ENCODE measurements at regions not wholly inside any gene's neighbourhood (a gene's known extent, or its start where the extent isn't known, plus 50 kb on each side); places are given as distances from the start of the nearest gene placed in this dataset.
"Not testable (repeated sequence)": the region's sequence is repeated elsewhere in the genome, so short reads cannot be mapped to it uniquely, and the experiment has no call there.

GRCh38 chr3:155995525-155996370 is 124.6 kb upstream of the KCNAB1 start:
- no peak for DNase-seq (ENCODE audit: low read depth in 2 of 2)

DNA sequence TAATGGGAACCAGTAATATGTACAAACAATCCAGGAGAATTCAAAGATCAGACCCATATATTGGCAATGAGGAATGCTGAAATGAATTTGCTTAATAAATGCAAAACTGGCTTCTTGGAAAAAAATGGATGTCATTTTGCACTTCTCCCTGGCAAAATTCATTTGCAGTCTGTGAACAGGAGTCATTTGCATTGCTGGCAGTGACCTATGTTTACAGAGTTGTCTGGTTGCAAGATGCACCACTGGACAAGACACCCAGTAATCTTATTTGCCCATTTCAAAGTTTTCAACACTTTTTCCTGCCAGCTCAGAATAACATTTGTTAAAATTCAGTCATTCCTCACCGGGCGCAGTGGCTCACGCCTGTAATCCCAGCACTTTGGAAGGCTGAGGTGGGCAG is 123.5 kb upstream of the KCNAB1 start:
- DNase-seq (ENCODE audit: low read depth in 2 of 2): no peak

DNA sequence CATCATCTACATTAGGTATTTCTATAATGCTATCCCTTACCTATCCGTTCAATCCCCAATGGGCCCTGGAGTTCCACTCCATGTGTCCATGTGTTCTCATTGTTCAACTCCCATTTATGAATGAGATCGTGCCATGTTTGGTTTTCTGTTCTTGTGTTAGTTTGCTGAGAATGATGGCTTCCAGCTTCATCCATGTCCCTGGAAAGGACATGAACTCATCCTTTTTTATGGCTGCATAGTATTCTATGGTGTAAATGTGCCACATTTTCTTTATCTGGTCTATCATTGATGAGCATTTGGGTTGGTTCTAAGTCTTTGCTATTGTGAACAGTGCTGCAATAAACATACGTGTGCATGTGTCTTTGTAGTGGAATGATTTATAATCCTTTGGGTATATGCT is 122.2 kb upstream of the KCNAB1 start:
- not testable (repeated sequence) for DNase-seq (ENCODE audit: low read depth in 2 of 2)

- DNase-seq (ENCODE audit: low read depth in 2 of 2): no peak
Observed at GRCh38 chr3:156005736-156006135, 114.6 kb upstream of the KCNAB1 start.

GRCh38 chr3:156010829-156011228 is 109.5 kb upstream of the KCNAB1 start:
- no peak for DNase-seq (ENCODE audit: low read depth in 2 of 2)

DNA sequence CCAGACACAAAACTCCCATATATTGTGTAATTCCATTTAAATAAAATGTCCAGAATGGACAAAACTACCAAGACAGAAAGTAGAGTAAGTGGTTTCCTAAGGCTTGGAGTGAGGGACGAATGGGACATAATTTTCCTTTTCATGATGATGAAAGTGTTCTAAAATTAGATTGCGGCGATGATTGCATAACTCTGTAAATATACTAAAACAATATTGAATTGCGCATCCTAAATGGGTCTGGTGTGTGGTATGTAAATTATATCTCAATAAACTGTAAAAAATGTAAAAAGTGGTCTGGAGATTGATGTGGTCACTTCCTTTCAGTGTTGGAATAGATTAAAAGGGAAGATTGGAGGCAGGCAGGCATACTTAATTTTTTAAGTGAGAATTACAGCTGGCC is 105.9 kb upstream of the KCNAB1 start:
- DNase-seq (ENCODE audit: low read depth in 2 of 2): no peak

DNA sequence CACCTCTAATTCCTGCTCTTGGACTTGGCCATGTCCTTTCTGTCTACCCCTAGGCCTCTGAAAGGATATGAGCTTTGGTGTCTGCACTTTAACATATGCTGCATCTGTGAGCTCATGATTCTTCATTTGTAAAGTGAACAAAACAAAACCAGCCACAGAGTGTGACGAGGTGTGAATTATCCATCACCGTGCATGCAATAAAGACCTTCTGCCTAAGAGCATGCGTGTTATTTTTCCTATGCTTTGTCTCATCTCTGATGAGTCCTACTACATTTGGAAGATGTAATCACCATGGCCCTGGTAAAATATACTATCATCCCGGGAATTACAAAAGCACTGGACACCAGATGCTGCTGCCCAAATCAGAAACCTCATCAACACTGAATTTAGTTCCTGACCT is 103.5 kb upstream of the KCNAB1 start:
- DNase-seq (ENCODE audit: low read depth in 2 of 2): no peak

- no peak for DNase-seq (ENCODE audit: low read depth in 2 of 2)
Observed at GRCh38 chr3:156017352-156018030, 102.9 kb upstream of the KCNAB1 start.

DNA sequence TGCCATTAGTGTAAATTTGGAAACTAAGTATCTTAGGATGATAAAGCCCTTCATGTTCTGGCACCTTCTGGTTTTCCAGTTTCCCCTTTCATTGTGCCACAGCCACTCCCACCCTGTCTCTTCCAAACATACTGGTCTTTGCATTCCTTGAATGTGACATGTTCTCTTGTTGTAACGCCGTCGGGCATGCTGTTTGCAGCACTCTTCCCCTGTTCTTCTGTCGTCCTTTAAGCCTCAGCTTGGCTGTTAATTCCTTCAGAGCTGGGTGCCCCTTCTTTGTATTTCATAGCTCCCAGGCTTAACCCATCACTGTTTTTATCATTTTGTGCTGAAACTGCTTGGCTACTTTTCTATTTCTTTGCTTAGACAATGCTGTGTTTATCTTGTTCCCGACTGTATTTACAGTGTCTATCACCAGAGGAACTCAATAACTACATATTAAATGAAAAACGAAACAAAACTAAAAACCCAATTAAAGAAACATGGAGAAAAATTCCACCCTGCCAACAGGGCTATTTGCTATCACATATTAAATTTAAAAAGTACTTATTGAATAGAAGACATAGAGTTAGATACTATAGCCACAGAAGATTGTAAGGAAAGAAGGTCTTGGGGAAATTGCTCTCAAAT is 95.4 kb upstream of the KCNAB1 start:
- no peak for DNase-seq (ENCODE audit: low read depth in 2 of 2)

- no peak for DNase-seq (ENCODE audit: low read depth in 2 of 2)
Observed at GRCh38 chr3:156029208-156029607, 91.2 kb upstream of the KCNAB1 start.

- DNase-seq (ENCODE audit: low read depth in 2 of 2): no peak
Observed at GRCh38 chr3:156030723-156031122, 89.7 kb upstream of the KCNAB1 start.

DNA sequence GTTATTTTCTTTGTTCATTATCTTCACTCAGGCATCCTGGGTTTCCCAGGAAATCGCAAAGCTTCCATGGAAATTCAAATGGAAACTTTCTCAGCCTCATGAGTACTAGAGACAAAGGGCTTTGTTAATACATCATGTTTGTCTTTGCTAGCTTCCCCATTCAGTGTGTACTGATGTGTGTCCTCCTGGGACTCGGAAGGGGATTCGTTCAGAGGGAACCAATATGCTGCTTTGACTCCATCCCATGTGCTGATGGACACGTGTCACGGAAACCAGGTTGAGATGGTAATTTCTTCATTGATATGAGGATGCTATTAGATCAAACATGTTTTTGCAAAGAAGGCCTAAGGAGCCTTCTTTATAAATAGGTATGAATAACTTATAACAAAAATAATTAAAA is 87.0 kb upstream of the KCNAB1 start:
- DNase-seq (ENCODE audit: low read depth in 2 of 2): no peak

DNA sequence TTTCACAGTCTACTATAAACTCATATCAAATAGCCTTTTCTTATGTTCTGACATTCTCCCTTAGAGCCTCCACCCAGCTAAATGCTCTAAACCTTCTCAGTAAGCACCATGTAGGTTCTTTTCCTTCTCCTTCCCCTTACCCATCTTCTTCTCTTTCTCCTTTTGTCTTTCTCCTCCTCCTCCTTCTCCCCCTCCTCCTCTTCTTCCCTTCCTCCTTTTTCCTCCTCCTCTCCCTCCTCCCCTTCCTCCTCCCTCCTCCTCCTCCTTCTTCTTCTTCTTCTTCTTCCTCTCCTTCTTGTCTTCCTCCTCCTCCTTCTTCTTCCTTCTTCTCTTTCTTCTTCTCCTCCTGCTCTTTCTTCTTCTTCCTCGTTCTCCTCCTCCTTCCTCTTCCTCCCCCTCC is 85.2 kb upstream of the KCNAB1 start:
- no peak for DNase-seq (ENCODE audit: low read depth in 2 of 2)

DNA sequence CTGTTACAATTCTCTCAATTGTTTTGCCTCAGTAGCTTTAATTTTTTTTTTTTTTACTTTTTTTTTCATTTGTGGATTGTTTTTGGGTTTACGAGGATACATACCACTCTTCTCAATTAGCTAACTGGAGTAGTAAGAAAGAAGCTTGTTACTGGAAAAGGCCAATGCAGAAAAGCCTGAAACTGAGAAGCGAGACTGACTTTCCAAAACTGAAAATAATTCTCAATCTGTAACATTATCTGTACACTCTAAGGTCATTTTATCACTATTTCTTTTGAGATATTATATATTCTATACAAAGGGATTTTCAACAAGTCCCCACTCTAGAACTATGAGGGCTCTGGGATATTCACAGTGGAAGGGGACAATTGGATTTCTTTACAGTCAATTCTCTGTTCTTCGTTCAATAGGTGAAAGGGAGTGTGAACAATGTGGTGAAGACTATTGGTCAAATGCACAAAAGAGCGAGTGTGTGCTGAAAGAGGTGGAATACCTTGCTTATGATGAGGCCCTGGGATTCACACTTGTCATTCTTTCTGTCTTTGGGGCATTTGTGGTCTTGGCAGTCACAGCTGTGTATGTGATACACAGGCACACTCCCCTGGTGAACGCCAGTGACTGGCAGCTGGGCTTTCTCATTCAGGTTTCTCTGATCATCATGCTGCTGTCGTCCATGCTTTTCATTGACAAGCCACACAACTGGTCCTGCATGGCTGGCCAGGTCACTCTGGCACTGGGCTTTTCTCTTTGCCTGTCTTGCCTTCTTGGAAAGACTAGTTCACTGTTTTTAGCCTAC is 83.9 kb upstream of the KCNAB1 start:
- DNase-seq (ENCODE audit: low read depth in 2 of 2): no peak

DNA sequence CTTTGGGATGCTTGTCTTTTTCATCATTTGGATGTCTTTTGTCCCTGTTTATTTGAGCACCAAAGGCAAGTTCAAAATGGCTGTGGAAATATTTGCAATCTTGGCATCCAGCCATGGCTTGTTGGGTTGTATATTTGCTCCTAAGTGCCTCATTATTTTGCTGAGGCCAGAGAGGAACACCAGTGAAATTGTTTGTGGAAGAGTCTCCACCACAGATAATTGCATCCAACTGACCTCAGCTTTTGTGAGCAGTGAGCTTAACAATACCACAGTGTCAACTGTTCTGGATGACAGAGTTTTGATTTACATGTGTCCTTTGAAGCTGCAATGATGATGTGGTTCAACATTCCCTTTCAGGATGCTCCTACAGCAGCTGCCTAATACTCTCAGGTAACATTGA is 83.0 kb upstream of the KCNAB1 start:
- DNase-seq (ENCODE audit: low read depth in 2 of 2): no peak

DNA sequence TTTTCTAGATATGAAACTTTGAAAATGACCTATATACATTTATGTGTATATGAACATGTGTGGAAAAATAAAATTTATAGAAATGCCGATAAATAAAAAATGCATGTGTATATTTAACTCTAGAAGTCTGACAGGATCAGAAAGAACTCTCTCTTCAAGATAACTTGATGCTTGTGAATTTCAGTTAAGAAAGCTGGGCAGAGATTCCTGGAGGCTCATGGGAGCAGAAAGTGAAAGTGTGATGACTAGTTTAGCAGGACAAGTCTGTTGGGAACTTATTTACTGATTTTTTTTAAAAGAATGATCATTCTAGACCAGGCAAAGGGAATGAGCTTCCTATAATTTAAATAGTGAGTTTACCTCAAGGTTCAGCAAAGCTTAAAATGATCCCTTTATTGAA is 81.5 kb upstream of the KCNAB1 start:
- DNase-seq (ENCODE audit: low read depth in 2 of 2): no peak

DNA sequence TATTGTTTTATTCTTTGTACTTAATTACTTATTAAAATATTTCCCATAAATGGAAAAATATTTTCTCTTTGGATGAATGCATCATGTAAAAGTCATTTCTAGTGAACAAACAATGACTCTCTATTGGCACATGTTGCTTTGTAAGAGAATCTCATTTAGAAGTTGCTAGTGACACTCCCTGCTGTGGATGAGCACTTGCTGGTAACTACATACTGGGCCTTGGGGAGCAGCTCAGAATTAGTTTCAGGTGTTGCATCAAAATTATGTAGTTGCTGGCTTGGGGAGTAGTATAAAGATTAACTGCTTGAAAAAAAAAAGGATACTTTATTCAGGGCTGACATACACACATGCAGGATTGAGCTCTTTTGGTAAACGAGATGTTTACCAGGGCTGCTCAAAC is 80.3 kb upstream of the KCNAB1 start:
- no peak for DNase-seq (ENCODE audit: low read depth in 2 of 2)

- not testable (repeated sequence) for DNase-seq (ENCODE audit: low read depth in 2 of 2)
Observed at GRCh38 chr3:156041216-156041841, 79.0 kb upstream of the KCNAB1 start.

DNA sequence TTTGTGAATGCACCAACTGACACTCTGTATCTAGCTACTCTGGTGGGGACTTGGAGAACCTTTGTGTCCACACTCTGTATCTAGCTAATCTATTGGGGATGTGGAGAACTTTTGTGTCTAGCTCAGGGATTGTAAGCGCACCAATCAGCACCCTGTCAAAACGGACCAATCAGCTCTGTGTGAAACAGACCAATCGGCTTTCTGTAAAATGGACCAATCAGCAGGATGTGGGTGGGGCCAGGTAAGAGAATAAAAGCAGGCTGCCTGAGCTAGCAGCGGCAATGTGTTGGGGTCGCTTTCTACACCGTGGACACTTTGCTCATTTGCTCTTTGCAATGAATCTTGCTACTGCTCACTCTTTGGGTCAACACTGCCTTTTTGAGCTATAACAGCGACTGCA is 78.5 kb upstream of the KCNAB1 start:
- DNase-seq (ENCODE audit: low read depth in 2 of 2): not testable (repeated sequence)

- DNase-seq (ENCODE audit: low read depth in 2 of 2): peak; percentile 19 to 56
Observed at GRCh38 chr3:156043832-156044633, 76.3 kb upstream of the KCNAB1 start.

- DNase-seq (ENCODE audit: low read depth in 2 of 2): no peak
Observed at GRCh38 chr3:156044634-156044975, 75.8 kb upstream of the KCNAB1 start.

All from stimulated activated CD4-positive, alpha-beta T cell treated with anti-CD3 and anti-CD28 coated beads, Interleukin-15, amount 100 ng/mL, for 48 hours (primary cell).